HuH-7 (cell line): ENCODE measurements at regions not wholly inside any gene's neighbourhood (a gene's known extent, or its start where the extent isn't known, plus 50 kb on each side); places are given as distances from the start of the nearest gene placed in this dataset.

Source experiments
- DNase-seq: peaks from one replicate; pipeline ENCODE4 v3.0.0; 2011; ENCODE audit warnings: low spot score

GRCh38 chr15:47411733-47412132 is 305.6 kb upstream of the SEMA6D start:
- DNase-seq, result no peak

- no peak for DNase-seq
Observed at GRCh38 chr15:47412136-47412535, 305.2 kb upstream of the SEMA6D start.

- no peak for DNase-seq
Observed at GRCh38 chr15:47412802-47413201, 304.5 kb upstream of the SEMA6D start.

DNA sequence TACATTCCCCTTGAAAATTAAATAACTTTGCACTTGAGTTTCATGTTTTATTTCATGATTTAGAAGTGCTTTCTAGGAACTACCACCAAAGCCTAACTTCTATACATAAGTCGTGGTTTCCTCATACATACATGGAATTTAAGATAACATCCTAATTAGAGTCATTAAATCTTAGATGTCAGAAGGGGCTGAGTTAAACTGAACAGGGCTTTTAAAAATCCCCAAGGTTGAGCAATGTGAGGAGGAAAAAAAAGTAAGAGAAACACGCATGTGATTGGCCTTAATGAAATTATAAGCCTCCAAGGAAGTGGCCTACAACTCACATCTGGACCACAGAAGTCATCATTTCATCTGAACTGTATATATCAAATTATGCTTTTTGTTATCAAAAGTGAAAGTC is 303.1 kb upstream of the SEMA6D start:
- DNase-seq, result no peak

DNA sequence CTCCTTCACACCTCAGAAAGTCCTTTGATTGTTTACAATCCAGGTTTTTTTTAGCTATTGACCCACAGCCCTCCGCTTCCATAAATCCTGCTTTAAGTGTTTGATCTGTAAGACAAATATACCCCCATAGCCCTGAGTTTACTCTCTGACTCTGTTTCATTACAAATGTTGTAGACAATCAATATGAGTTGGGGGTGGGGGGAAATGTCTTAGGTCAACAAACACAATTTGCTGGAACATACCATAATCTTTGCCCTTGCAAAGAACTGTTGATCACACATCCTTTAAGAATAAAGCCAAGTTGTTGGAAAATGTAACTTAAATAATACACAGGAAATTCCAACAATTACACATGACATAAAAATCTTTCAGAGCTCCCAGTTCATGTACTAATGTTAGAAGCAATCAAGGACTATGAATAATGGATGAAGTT is 301.8 kb upstream of the SEMA6D start:
- peak; percentile 6 for DNase-seq

GRCh38 chr15:47422881-47423665 is 294.2 kb upstream of the SEMA6D start:
- no peak for DNase-seq

DNA sequence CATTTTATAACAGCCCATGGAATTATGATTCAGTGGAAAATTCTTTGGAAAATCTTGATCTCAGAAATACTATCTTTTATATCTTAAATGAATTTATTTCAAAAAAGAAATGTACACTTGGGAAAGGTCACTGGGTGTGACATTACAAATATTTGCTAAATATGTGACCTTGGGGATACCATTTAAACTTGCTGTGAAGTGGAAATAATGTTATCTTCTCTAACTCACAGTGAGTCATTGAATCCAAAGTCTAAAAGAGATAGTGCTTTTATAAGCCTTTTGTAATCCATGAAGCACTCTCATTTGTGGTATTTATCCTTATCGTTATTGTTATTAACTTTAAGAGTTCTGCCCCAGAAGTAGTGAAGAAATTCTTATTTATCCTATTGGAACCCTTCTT is 289.8 kb upstream of the SEMA6D start:
- no peak for DNase-seq

- DNase-seq, result no peak
Observed at GRCh38 chr15:47429376-47429775, 287.9 kb upstream of the SEMA6D start.

DNA sequence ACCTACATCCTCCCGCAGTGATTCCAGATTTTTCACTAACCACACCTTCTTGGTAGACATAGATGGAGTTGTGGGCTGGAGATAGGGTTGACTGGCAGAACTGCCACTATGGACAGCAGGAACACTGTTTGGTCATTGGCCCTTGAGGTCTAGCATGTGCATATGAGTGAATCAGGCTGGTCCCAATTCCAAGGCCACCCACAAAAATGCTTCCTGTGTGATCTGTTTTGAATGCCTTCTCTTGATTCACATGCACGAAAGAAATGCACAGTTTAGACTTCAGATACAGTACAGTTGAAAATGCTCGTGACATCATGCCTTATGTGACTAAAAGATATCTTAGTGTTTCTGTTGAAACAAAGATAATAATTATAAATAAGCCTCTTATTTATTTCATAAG is 285.8 kb upstream of the SEMA6D start:
- DNase-seq, result no peak

DNA sequence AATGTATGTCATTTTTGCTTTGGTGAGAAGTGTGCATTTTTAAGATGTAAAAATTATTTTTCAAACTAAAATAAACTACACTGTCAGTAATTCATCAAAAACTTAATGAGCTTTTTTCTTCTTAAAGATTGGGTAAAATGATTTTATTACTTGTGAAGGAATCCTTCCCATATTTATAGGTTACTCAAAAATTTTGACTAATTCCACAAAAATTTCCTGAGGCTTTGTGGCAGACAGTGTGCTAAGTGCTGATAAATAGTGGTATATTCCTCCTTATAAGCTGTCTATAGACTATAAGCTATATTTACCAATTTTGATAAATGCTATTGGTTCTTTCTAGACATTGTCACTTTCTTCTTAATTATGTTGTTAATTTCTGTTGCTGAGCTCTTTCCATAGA is 284.5 kb upstream of the SEMA6D start:
- no peak for DNase-seq

DNA sequence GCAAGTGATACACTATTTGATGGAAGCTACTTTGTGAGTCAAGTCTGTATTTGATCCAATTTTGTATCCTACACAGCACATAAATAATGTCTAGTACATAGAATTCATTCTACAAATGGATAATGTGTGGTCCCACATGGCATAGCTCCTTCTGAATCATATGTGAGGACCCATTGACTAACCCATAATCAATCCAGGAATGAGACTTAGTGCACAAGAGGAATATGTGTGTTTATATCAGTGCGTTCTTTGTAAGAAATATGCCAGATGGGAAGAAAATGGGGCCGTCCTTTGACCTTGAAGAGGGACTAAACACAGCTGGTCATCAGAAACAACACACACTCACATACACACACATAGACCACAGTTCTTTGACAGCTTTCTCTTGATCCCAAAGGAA is 282.7 kb upstream of the SEMA6D start:
- no peak for DNase-seq

- DNase-seq, result no peak
Observed at GRCh38 chr15:47437491-47437890, 279.8 kb upstream of the SEMA6D start.

- DNase-seq, result no peak
Observed at GRCh38 chr15:47439146-47440111, 277.9 kb upstream of the SEMA6D start.

DNA sequence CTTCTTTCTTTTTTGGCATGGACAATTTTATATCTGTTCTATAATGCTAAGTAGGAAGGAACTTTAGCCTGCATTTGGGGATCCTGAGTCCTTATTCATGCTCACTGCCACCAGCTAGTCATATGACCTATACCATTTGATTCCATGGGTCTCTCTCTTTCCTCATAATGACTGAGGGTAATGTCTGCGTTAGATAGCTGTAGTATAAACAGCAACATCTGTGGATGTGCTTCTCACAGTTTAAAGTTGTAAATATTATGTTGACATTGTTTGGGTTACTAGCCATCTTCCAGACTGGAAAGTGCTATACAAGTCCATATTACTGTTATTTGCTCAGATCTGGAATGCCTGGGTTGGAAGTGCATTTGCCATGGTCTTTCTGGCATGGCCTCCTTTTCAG is 274.9 kb upstream of the SEMA6D start:
- DNase-seq, result no peak

DNA sequence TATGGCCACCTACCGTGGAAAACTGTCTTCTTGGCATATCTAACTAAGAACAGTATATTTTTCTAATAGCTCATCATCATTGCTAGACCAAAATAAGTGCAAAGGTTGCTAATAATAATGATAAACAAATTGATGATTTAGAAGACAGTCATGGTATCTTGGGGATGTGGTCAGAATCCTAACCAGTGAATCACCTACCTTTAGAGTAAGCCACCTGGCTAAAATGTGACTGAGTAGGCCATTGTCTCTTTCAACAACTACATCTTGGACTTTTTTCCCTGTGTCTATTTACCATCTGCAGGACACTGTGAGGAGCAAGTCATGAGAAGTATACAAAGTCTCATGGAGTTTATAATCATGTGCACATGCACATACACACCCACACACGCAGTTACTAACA is 273.5 kb upstream of the SEMA6D start:
- no peak for DNase-seq

DNA sequence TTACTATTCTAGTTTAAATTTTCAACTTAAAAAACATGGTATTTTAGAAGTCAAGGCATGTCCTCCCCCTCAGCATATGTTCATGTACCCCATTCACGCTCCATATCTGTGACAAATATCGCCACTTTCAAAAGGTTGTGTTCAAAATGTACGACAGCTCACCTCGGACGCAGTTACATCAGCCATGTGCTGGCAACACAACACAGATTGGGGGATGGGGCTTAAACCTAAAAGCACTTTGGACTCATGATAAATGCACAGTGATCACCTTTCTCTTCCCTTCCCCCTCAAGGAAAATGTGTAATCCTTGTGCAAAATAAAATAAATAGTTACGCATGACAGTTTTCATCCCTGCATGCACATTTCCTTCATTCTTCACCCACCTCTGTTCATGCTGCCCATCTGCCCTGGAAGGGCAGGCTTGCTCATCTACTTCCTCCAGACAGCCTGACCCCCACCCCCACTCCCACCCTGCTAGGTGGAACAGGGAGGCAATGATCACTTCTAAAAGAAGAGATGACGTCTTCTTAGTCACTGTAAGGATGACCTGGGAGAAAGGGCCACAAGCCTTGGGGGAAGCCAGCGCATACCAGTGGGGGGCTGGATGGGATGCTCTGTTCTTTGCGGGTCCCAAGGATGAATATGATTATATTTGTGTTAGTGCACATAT is 271.4 kb upstream of the SEMA6D start:
- no peak for DNase-seq

DNA sequence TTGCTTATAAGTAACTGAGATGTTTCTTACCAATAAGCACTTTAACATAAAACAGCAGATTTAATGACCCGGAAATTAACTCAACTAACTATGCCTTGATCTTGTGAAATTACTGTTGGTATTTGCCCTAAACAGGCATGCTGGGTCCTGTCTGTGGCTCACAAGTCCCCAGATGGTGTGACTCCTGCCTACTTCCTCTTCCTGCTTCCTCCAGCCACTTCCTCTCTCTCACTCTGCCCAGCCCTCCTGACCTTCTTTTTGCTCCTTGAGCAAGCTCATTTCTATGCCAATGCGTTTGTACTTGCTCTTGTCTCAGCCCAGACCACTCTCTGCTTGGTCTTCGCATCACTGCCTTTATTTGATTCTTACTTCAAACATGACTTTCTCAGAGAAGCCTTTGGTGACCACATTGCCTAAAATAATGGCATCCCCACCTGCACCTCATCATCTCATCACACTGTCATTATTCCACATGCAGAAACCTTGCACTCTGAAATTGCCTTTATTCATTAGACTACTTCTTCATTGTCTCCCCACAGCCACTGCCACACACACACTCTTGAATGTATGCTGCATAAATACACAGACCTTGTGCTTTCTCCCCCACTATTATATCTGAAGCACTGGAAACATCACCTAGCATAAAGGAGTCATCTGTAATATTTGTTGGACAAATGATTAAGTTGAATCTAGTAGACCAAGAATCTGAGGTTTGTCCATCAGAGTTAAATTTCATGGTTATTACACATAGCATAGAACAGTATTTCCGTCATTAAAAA is 256.3 kb upstream of the SEMA6D start:
- DNase-seq, result no peak

- no peak for DNase-seq
Observed at GRCh38 chr15:47461652-47462141, 255.6 kb upstream of the SEMA6D start.

GRCh38 chr15:47466357-47466756 is 250.9 kb upstream of the SEMA6D start:
- DNase-seq, result no peak

GRCh38 chr15:47470983-47471382 is 246.3 kb upstream of the SEMA6D start:
- DNase-seq, result no peak

DNA sequence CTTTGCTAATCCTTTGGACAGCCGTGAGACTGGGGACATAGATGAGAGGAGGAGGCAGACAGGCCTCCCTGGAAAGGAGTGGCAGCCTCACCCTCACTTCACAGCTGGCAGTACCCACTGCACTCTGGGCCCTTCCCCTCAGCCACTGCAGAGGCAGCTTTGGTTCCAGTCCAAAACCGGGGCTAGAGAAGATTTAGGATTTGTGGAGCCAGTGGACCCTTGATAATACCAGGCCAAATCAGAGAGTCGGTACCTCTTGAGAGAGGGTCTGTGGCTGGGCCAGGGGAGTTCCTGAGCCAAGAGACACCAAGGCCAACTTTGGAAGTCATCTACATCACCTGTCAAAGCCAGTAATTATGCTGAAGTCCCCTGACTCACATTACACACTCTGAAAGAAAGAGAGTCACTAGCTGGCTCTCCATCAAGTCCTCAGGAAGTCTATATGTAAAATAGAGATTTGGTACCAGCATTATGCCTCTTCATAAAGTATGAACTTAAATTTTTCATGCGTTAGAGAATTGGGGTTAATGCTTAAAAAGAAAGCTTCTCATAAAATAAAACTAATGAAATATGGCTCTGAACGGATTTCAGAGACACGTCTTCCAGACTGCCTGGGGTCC is 244.1 kb upstream of the SEMA6D start:
- no peak for DNase-seq
